Keratinocyte (primary cell): ENCODE measurements at regions not wholly inside any gene's neighbourhood (a gene's known extent, or its start where the extent isn't known, plus 50 kb on each side); places are given as distances from the start of the nearest gene placed in this dataset.

Source experiments
- DNase-seq: peaks from one replicate; pipeline ENCODE4 v3.0.0-alpha.2; 2011; ENCODE audit warnings: low read depth, missing footprints, low spot score
- FAIRE-seq: peaks from 2 replicates; lab custom pipeline; 2011; peaks lifted over from hg19 to GRCh38; lab: Jason Lieb, UNC
- H2AFZ ChIP-seq: 2 replicates; pipeline ENCODE4 v1.6.0; 2012; ENCODE audit warnings: low read length, control low read depth, inconsistent platforms; ENCODE audit not compliant: control insufficient read depth
- H3K27ac ChIP-seq: 2 replicates; pipeline ENCODE4 v1.5.1; 2011; ENCODE audit warnings: low read length; ENCODE audit not compliant: control insufficient read depth, insufficient read depth
- H3K27me3 ChIP-seq: 3 replicates; pipeline ENCODE4 v1.6.0; 2011; ENCODE audit warnings: low read length; ENCODE audit not compliant: control insufficient read depth, insufficient read depth; ENCODE audit errors: extremely low read depth
- H3K36me3 ChIP-seq, 2 experiments: 2 replicates in 1 of 2; 3 replicates in 1 of 2; pipeline ENCODE4 v1.5.1; 2011; ENCODE audit warnings: low read length in 2 of 2, mild to moderate bottlenecking in 1 of 2; ENCODE audit not compliant: control insufficient read depth in 2 of 2, insufficient read depth in 2 of 2; ENCODE audit errors: extremely low read depth in 1 of 2
- H3K4me1 ChIP-seq: 3 replicates; pipeline ENCODE4 v1.5.1; 2011; ENCODE audit warnings: low read length; ENCODE audit not compliant: control insufficient read depth, insufficient read depth; ENCODE audit errors: extremely low read depth
- H3K4me2 ChIP-seq: 3 replicates; pipeline ENCODE4 v1.6.0; 2011; ENCODE audit warnings: low read depth, low read length; ENCODE audit not compliant: control insufficient read depth, insufficient read depth; ENCODE audit errors: extremely low read depth
- H3K4me3 ChIP-seq, 3 experiments: fragments of 200-600 bp in 1 of 3; sonication (generic) in 1 of 3; 2 replicates in 2 of 3; 3 replicates in 1 of 3; pipeline ENCODE4 v1.5.1; 2011 to 2016; ENCODE audit warnings: low read length in 3 of 3, mild to moderate bottlenecking in 3 of 3, control low read depth in 2 of 3, inconsistent platforms in 1 of 3, low read depth in 1 of 3, mixed read lengths in 1 of 3, mixed run types in 1 of 3, moderate library complexity in 1 of 3; ENCODE audit not compliant: control insufficient read depth in 2 of 3, insufficient read depth in 2 of 3; ENCODE audit errors: extremely low read depth in 1 of 3
- H3K79me2 ChIP-seq: 2 replicates; pipeline ENCODE4 v1.6.0; 2012; ENCODE audit warnings: low read length; ENCODE audit not compliant: control insufficient read depth, insufficient read depth
- H3K9ac ChIP-seq: 3 replicates; pipeline ENCODE4 v1.6.0; 2011; ENCODE audit warnings: low read length; ENCODE audit not compliant: control insufficient read depth, insufficient read depth; ENCODE audit errors: extremely low read depth
- H3K9me1 ChIP-seq: 3 replicates; pipeline ENCODE4 v1.6.0; 2011; ENCODE audit warnings: low read length; ENCODE audit not compliant: control insufficient read depth, insufficient read depth; ENCODE audit errors: extremely low read depth
- H3K9me3 ChIP-seq: 2 replicates; pipeline ENCODE4 v1.5.1; 2012; ENCODE audit warnings: low read depth, low read length; ENCODE audit not compliant: control insufficient read depth
- H4K20me1 ChIP-seq: 3 replicates; pipeline ENCODE4 v1.6.0; 2011; ENCODE audit warnings: low read length; ENCODE audit not compliant: control insufficient read depth, insufficient read depth; ENCODE audit errors: extremely low read depth
- CTCF ChIP-seq, 3 experiments: IDR thresholded peaks in 1 of 3; conservative IDR thresholded peaks in 1 of 3; optimal IDR thresholded peaks in 1 of 3; 2 replicates in 2 of 3; 3 replicates in 1 of 3; pipeline versions ENCODE3 to v1.5.1; 2011; ENCODE audit warnings: low read length in 3 of 3, mild to moderate bottlenecking in 3 of 3, moderate library complexity in 2 of 3, control low read depth in 1 of 3, inconsistent platforms in 1 of 3; ENCODE audit not compliant: insufficient read depth in 2 of 3; ENCODE audit errors: extremely low read depth in 1 of 3
- EZH2 ChIP-seq: IDR thresholded peaks from one replicate; pipeline ENCODE4 v1.6.1; 2012; ENCODE audit warnings: inconsistent platforms, mild to moderate bottlenecking, low read length, moderate library complexity
- dilution Hi-C: fragments of 300-500 bp; cut with MboI; formaldehyde crosslinking; loops from one replicate; pipeline ENCODE4 v1.7.0; 2020; ENCODE audit warnings: low sequenced_read_pairs; ENCODE audit not compliant: extremely low pct_ligation_motif_present

GRCh38 chr6:165893431-165893830 is 230.4 kb upstream of the PDE10A start:
- Histone ChIP-seq H3K9ac (no peak overlapping the region), H3K27me3 (no peaks in the 10 kb centered on the region), H4K20me1 (no peaks in the 10 kb centered on the region), H3K36me3 (no peaks in the 10 kb centered on the region), H3K9me1 (no peaks in the 10 kb centered on the region), H3K79me2 (no peaks in the 10 kb centered on the region), H3K4me1 (no peaks in the 10 kb centered on the region), H3K4me2 (no peak overlapping the region), H3K27ac (no peak overlapping the region), H3K4me3 (no peak overlapping the region), H3K9me3 (peaks cover 8% of the 10 kb centered on the region), H2AFZ (no peak overlapping the region)
- no peak for TF ChIP-seq EZH2
- TF ChIP-seq CTCF (optimal IDR thresholded peaks at IDR 0.05 in 1 of 3, IDR thresholded peaks at IDR 0.05 in 1 of 3, conservative IDR thresholded peaks at IDR 0.05 in 1 of 3; ENCODE audit: extremely low read depth in 1 of 3, insufficient read depth in 2 of 3, low read length in 3 of 3) = no peak
- dilution Hi-C loops = no loop called here
- no peak for FAIRE-seq
- no peak for DNase-seq

GRCh38 chr6:165891320-165891719 is 228.3 kb upstream of the PDE10A start:
- Histone ChIP-seq H3K36me3 (no peaks in the 10 kb centered on the region), H3K27me3 (no peaks in the 10 kb centered on the region), H4K20me1 (no peaks in the 10 kb centered on the region), H3K4me1 (no peaks in the 10 kb centered on the region), H3K79me2 (no peaks in the 10 kb centered on the region), H3K9me3 (peaks cover 6% of the 10 kb centered on the region), H3K9me1 (no peaks in the 10 kb centered on the region), H3K9ac (no peak overlapping the region), H3K4me3 (no peak overlapping the region), H3K27ac (no peak overlapping the region), H3K4me2 (no peak overlapping the region), H2AFZ (no peak overlapping the region)
- FAIRE-seq (no peak), DNase-seq (no peak)
- TF ChIP-seq EZH2 (no peak), CTCF (optimal IDR thresholded peaks at IDR 0.05 in 1 of 3, IDR thresholded peaks at IDR 0.05 in 1 of 3, conservative IDR thresholded peaks at IDR 0.05 in 1 of 3; ENCODE audit: extremely low read depth in 1 of 3, insufficient read depth in 2 of 3, low read length in 3 of 3) (no peak)
- dilution Hi-C loops = no loop called here
